ENCODE measurements at regions not wholly inside any gene's neighbourhood (a gene's known extent, or its start where the extent isn't known, plus 50 kb on each side); places are given as distances from the start of the nearest gene placed in this dataset.

DNA sequence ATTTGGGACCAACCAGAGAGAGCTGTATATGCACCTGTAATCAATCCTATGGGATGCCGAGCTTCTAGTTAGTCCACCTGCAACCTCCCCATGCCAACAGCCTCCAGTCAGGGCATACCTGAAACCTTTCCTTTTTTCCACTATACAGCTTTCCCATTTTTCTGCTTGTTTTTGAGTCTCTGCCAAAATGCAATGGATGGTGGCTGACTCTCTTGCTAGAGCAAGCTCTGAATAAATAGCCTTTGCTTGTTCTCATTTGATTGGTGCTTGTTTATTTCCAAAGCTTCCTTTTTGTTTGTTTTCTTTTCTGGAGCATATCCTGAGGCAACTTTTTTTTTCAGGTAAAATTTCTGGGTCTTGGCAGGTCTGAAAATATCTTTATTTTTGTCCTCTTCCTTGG is 58.0 kb upstream of the PLET1 start:
- Histone ChIP-seq H4K20me1 (replicated peaks in 1 of 2; ENCODE audit: control insufficient read depth in 1 of 2, insufficient read depth in 2 of 2, low read length in 2 of 2) (no peaks in the 10 kb centered on the region), H3K56ac (replicated peaks; ENCODE audit: insufficient read length, low read depth, low read length) (no peak overlapping the region), H2AFZ (ENCODE audit: low read length) (no peak overlapping the region), H3K23ac (ENCODE audit: insufficient read length) (no peak overlapping the region), H3K36me3 (ENCODE audit: control insufficient read depth in 2 of 4, insufficient read depth in 4 of 4, low read length in 3 of 4) (no peaks in the 10 kb centered on the region), H4K8ac (ENCODE audit: extremely low read depth, insufficient read depth, low read length) (no peak overlapping the region), H3K27ac (ENCODE audit: low read depth, low read length) (no peak overlapping the region), H2BK12ac (ENCODE audit: low read depth, low read length) (no peak overlapping the region), H4K91ac (replicated peaks; ENCODE audit: insufficient read length, low read length) (no peak overlapping the region), H3K4me2 (ENCODE audit: insufficient read depth in 1 of 2, low read depth in 2 of 2, low read length in 2 of 2) (no peak overlapping the region), H3K4me3 (ENCODE audit: extremely low read depth in 1 of 4, insufficient read depth in 2 of 4, low read depth in 3 of 4, low read length in 4 of 4) (no peak overlapping the region), H2AK5ac (ENCODE audit: low read depth, low read length) (no peak overlapping the region), H3K9me3 (ENCODE audit: insufficient read depth in 2 of 2, low read depth in 1 of 2, low read length in 1 of 2) (no peaks in the 10 kb centered on the region), H3K14ac (ENCODE audit: insufficient read length) (no peak overlapping the region), H3K23me2 (ENCODE audit: low read depth, low read length) (no peaks in the 10 kb centered on the region), H3K4ac (replicated peaks; ENCODE audit: insufficient read length, low read depth, low read length) (no peak overlapping the region), H2BK15ac (ENCODE audit: low read length) (no peak overlapping the region), H3K79me2 (ENCODE audit: control insufficient read depth in 1 of 2, insufficient read depth in 2 of 2, low read length in 2 of 2) (no peaks in the 10 kb centered on the region), H2BK120ac (replicated peaks; ENCODE audit: low read depth, low read length) (no peak overlapping the region), H2BK20ac (ENCODE audit: low read length) (no peak overlapping the region), H2BK5ac (ENCODE audit: low read depth, low read length) (no peak overlapping the region), H3K9ac (replicated peaks in 1 of 4; ENCODE audit: extremely low read depth in 1 of 4, low read depth in 3 of 4, low read length in 3 of 4) (no peak overlapping the region), H3K27me3 (replicated peaks in 1 of 4; ENCODE audit: control insufficient read depth in 3 of 4, extremely low read depth in 1 of 4, insufficient read depth in 3 of 4, low read length in 3 of 4) (no peaks in the 10 kb centered on the region), H4K5ac (ENCODE audit: insufficient read length, low read depth, low read length) (no peak overlapping the region), H3K79me1 (ENCODE audit: low read depth, low read length) (no peaks in the 10 kb centered on the region), H3K18ac (ENCODE audit: extremely low read depth, low read length) (no peak overlapping the region), H3K4me1 (replicated peaks in 1 of 4; ENCODE audit: control insufficient read depth in 3 of 4, insufficient read depth in 4 of 4, low read length in 3 of 4) (peaks cover 5 to 15% (median 8%) of the 10 kb centered on the region in 4 experiments; a peak in 5 of 7 replicates)
- ChIA-PET CTCF (ENCODE audit: partially characterized antibody) (interaction anchor here (0.6 to 1.4 kb wide), 4 partner anchors 17 to 448 kb away, joined by 3 read pairs; partner anchors contain the start of gene ALG9), POLR2A (ENCODE audit: partially characterized antibody) (no interaction called here)
- no peak for FAIRE-seq
- DNase-seq (ENCODE audit: low read depth in 1 of 2, low spot score in 2 of 2), result no peak
- WGBS, 2 experiments (ENCODE audit: extremely low coverage in 1 of 2, insufficient coverage in 1 of 2, insufficient read length in 1 of 2, insufficient replicate concordance in 2 of 2, low coverage in 1 of 2, low lambda C conversion rate in 2 of 2, missing lambda C conversion rate in 1 of 2), result 89% methylated on average over 1 of the region's 1 CpG; no CpG with 5 or more reads in 1 of the 2 experiments
- no peak for TF ChIP-seq EZH2 (IDR thresholded peaks at IDR 0.05; ENCODE audit: low read depth, low read length, severe bottlenecking)
- no peak for TF ChIP-seq NRF1 (IDR thresholded peaks at IDR 0.05; ENCODE audit: low read depth, low read length)
- TF ChIP-seq MAFK (IDR thresholded peaks at IDR 0.05; ENCODE audit: low read depth, low read length), result no peak

Data from H1 (cell line).